ENCODE measurements at regions not wholly inside any gene's neighbourhood (a gene's known extent, or its start where the extent isn't known, plus 50 kb on each side); places are given as distances from the start of the nearest gene placed in this dataset.

DNA sequence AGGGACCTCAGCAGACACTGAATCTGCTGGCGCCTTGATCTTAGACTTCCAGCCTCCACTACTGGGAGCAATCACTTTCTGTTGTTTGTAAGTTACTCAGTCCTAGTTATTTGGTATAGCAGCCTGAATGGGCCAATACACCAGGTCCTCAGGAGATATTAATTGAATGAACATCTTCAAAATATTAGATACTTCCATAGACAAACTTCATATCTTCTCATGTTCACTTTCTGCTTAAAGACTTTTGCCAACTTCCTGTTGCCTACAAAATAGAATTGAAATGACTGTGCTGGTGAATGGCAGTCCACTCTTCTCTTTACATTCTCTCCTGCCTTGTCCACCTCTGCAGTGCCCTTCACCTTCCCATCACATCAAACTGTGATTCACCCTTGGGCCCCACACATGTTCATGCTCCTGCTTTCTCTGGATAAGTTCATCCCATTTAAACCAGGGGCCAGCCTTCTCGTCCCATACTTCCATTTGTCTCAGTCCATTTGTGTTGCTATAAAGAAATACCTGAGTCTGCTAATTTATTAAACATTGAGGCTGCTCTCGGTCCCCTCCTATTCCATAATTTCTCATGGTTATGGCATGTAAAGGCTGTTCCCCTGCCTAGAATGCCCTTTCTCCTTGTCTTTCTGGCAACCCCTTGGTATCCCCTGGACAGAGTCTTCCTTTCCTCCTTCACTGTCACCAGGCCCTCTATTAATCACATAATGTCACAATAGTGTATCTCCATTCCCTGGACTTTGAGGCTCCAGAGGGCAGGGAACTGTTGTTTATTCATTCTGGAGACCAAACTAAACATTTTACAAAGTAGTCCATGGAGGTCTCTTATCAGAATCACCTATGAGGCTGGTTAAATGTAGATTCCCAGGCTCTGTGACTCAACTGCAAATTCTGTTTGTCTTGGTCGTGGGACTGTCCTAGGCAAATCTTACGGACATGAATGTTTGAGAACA, 148.3 kb upstream of the TMEM170B start:
- no peak for DNase-seq (ENCODE audit: low read depth)
- no peak for TF ChIP-seq CTCF (IDR thresholded peaks at IDR 0.05; ENCODE audit: low read depth, low read length, missing control alignments)
- in situ Hi-C loops (cut with HindIII; ENCODE audit: low sequenced_read_pairs): no loop called here

GRCh38 chr6:11387707-11388430, 149.7 kb upstream of the TMEM170B start:
- in situ Hi-C loops (cut with HindIII; ENCODE audit: low sequenced_read_pairs): no loop called here
- DNase-seq (ENCODE audit: low read depth): no peak
- TF ChIP-seq CTCF (IDR thresholded peaks at IDR 0.05; ENCODE audit: low read depth, low read length, missing control alignments): no peak
- H3K4me3 ChIP-seq (ENCODE audit: low read depth, low read length): no peak overlapping the region

More for the DNA sequence above, 148.3 kb upstream of the TMEM170B start:
- no peak overlapping the region for H3K4me3 ChIP-seq (ENCODE audit: low read depth, low read length)

GRCh38 chr6:11386726-11387125, 150.8 kb upstream of the TMEM170B start:
- in situ Hi-C loops (cut with HindIII; ENCODE audit: low sequenced_read_pairs): no loop called here
- H3K4me3 ChIP-seq (ENCODE audit: low read depth, low read length): no peak overlapping the region
- DNase-seq (ENCODE audit: low read depth): no peak
- no peak for TF ChIP-seq CTCF (IDR thresholded peaks at IDR 0.05; ENCODE audit: low read depth, low read length, missing control alignments)

DNA sequence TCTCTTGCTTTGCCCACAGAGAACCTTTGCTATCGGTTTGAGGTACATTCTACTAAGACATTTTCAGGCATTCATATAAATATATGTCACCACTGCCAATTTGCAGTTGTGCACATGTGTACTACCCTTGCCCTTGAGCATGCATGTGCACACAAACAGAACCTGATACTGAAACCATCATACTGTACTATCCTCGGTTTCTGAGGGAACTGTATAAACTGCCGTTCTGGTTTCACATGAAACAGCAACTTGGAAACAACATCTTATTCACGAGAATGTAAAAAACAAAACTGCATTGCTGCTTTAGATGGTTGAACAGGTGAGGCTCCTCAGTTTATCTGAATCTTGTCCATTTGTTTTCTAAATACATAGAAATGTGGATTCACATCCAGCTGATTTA, 151.2 kb upstream of the TMEM170B start:
- no peak for DNase-seq (ENCODE audit: low read depth)
- no peak overlapping the region for H3K4me3 ChIP-seq (ENCODE audit: low read depth, low read length)
- in situ Hi-C loops (cut with HindIII; ENCODE audit: low sequenced_read_pairs): no loop called here
- TF ChIP-seq CTCF (IDR thresholded peaks at IDR 0.05; ENCODE audit: low read depth, low read length, missing control alignments): no peak

GRCh38 chr6:11384531-11385309, 152.3 kb upstream of the NEDD9 start:
- TF ChIP-seq CTCF (IDR thresholded peaks at IDR 0.05; ENCODE audit: low read depth, low read length, missing control alignments): no peak
- H3K4me3 ChIP-seq (ENCODE audit: low read depth, low read length): no peak overlapping the region
- peak; percentile 90 for DNase-seq (ENCODE audit: low read depth)
- in situ Hi-C loops (cut with HindIII; ENCODE audit: low sequenced_read_pairs): no loop called here

Measured in astrocyte of the cerebellum (primary cell).